MV-4-11 (cell line): ENCODE measurements at regions not wholly inside any gene's neighbourhood (a gene's known extent, or its start where the extent isn't known, plus 50 kb on each side); places are given as distances from the start of the nearest gene placed in this dataset.

Source experiments
- DNase-seq: peaks from one replicate; lab custom pipeline; 2025; lab: John Stamatoyannopoulos, UW

DNA sequence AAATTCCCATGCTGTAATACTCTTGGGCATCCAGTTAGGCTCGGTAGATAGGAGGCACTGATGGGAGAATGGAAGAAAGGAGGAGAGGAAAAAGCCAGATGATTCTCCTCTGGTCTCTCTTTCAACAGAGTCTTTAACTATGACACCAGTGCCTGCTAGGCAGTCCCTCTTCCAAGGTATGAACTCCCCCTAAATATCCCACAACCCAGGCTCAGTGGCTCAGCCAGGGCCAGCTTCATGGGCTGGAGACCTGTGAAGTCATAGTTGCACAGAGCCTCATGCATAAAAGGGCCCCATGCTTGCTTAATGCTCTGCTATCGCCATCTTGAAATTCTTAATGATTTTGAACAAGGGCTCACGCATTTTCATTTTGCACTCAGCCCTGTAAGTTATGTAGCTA lies 869.2 kb upstream of the GCFC2 start:
- no peak for DNase-seq

- no peak for DNase-seq
Measured at GRCh38 chr2:76572981-76573380, 862.3 kb upstream of the GCFC2 start.

GRCh38 chr2:76569819-76570218 lies 859.1 kb upstream of the GCFC2 start:
- no peak for DNase-seq

GRCh38 chr2:76567478-76567877 lies 856.8 kb upstream of the GCFC2 start:
- no peak for DNase-seq

- DNase-seq: no peak
Measured at GRCh38 chr2:76564734-76565133, 854.0 kb upstream of the GCFC2 start.

DNA sequence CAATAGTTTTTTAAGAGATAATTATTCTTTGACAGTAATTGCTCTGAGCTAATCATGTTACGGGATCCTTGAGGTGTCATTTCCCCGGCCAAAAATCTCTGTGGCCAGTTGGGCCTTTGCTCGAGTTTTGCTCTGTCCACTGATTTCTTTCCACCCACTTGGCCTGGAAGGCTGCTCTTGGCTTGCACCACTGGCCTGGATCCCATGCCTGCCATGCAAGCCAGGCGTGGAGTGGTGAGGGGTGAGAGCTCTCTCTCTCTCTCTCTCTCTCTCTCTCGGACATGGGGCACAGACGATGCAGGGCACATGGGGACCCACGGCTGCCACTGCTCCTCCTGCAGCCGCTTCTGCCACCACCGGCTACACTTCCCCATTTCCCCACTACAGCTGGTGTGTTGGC lies 853.0 kb upstream of the GCFC2 start:
- DNase-seq: no peak

DNA sequence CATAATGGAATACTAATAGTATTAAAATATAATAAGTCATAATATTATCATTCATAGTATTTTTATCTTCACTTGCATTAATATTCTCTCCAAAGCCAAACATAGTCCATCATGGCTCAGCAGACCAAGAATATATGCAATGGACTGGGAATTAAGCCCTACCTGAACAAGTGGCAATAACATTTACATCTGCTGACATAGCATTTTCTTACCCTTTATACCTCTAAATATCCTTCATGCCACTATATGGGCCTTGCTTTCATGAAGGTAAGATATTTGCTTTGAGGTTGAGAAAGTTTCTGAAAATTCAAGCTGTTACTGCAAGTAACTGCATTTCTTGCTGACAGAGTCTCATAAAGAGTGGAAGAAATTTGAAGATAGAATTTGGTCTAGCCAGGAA lies 847.4 kb upstream of the GCFC2 start:
- DNase-seq: no peak

DNA sequence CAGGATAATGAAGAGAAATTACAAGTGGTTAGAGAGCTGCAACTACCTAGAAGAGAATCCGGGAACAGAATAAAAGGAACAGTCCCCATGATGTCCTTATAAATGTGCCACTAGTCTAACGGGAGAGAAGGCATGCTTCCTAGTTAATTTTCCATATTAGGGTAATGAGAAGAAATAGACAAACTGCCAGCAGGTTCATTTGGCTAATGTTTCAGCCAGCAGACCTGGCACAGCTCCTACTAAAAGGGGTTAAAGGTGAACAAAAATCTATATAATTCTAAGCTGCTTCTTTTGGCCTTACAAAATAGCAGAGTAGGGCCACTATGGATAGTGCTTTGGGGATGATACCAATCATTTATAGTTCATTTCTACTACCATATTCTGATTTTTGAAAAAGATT lies 845.3 kb upstream of the GCFC2 start:
- DNase-seq: no peak

DNA sequence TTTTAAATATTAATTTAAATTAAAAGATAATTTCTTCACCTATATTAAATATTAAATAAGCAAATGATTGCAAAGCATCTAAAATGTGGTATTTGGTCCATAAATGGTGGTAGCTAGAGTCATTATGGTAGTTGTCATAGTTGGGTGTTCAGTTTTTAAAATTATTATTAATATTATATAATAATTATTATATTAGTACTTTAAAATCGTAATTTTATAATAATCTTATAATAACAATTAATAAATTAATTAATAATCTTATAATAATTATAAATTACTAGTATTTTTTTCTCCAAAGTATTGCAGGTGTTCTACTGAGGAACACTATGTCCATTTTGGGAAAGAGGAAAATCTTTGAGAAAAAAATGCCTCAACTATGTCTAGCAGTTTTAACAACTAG lies 835.5 kb upstream of the GCFC2 start:
- DNase-seq: no peak

DNA sequence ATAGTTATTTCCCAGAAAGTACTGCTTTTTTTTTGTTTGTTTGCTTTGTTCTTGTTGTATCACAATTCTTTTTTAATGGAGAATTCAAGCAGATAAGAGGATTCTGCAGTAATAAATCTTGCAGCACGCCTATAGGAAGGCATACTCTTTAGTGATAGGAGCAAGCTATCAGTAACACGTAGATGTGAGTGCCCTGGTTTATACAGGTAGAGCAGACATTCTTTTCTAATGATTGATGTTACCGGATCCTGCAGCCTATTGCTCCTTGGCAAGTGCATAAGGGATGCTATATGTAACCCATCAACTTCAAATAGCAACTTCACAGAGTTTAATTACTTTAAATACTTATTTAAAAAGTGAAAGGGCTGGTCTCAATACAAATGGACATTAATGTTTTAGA lies 834.2 kb upstream of the GCFC2 start:
- no peak for DNase-seq

DNA sequence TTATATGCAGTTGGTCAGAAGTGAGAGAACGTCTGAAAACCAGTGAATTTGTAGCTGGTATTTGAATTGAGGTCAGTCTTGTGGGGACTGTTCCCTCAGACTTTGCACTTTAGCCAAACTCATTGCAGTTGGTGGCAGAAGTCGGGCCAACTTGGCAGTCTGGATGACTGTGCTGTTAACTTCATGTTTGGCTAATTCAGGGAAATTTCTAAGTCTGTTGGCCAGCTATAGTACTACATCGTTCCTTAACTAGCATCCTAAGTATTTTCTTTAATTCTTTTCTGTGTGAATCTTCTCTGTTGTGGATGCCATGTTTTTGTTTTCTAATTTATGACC lies 806.8 kb upstream of the GCFC2 start:
- DNase-seq: no peak

GRCh38 chr2:76516861-76517573 lies 806.3 kb upstream of the GCFC2 start:
- no peak for DNase-seq

- DNase-seq: no peak
Measured at GRCh38 chr2:76512201-76512820, 801.6 kb upstream of the GCFC2 start.

DNA sequence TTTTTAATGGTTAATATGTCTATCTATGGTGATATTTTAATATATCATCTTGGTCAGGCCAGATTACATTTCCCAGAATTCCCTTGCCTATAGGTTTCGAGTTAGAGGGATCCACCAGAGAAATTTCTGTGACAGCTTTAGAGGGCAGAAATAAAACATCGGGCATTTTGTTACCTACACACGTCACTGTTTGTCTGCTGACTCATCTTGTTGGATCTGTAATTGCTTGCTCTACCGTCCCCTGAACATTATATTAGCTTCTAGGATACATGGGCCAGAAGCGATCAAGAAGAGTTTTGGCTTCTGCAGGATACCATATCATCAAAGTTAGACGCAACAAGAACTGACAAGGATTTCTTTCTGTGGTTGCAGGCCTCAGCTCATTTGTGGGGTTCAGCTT lies 795.8 kb upstream of the GCFC2 start:
- no peak for DNase-seq

- no peak for DNase-seq
Measured at GRCh38 chr2:76501641-76502040, 790.9 kb upstream of the GCFC2 start.

DNA sequence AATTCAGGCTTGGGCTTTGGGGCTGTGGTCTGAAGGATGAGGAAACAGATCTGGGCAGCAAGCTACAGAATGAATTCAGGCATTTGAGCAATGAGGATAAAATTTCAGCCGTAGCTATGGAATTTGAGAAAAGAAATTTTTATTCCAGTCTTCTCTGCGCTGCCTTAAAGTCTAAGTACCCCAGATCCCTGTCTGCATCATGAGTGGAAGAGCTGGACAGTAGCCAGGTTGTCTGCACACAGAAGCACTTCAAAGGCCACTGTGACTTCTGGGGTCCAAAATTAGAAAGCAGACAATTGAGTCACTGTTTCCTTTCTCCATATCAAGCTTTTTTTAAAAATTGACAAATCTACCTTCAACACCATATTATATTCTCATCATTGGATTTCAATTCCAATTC lies 787.6 kb upstream of the GCFC2 start:
- no peak for DNase-seq

- DNase-seq: peak; percentile 99
Measured at GRCh38 chr2:76491503-76491902, 780.8 kb upstream of the GCFC2 start.

- no peak for DNase-seq
Measured at GRCh38 chr2:76478266-76479035, 767.7 kb upstream of the GCFC2 start.

DNA sequence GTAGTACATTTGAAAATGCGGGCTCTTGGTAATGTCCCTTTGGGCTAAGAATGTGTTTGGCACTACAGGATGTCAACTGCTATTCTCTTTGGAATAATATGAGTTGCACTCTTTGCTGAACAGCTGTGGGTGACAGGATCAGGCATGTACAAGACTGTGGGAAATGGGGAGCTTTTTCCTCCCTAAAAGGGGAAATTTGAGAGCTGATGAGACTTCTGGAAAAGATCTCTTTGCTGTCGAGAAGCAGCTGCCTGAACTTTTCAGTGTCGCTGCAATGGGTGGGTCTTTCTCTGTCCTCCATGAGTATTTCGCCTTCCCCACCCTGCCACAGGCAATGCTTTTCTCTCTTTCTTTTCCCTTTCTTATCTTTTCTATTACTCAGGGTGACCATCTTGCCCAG lies 762.2 kb upstream of the GCFC2 start:
- DNase-seq: no peak

GRCh38 chr2:76469066-76469465 lies 758.4 kb upstream of the GCFC2 start:
- DNase-seq: no peak

- no peak for DNase-seq
Measured at GRCh38 chr2:76467326-76467725, 756.6 kb upstream of the GCFC2 start.

DNA sequence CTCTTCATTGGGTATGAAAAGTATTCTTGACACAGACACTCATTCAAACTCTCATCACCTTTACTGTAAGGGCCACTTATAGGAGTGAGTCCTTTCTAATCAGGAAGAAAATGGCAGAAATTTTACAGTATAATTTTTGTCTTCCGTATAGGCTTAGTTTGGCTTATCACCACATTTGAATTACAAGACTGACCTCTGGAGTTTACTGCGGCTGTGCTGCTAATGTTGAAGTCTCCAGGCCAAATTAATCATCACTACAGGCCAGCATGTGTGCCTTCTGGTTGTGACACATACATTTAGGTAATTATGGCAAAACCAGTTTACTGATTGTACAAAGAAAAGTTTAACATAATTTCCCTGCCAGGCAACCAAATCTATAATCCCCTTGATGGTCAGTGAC lies 753.6 kb upstream of the GCFC2 start:
- no peak for DNase-seq

DNA sequence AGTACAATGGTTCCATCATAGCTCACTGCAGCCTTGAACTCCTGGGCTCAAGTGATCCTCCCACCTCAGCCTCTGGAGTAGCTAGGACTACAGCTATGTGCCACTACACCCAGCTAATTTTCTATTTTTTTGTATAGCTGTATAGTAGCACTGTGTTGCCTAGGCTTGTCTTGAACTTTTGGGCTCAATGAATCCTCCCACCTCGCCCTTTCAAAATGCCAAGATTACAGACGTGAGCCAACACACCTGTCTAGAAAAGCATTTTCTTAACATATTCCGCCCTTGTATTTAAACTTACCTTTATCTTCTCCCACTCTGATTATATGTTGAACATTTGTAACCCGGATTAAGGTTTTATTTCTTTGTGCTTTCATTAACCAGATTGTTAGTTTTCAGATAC lies 750.7 kb upstream of the GCFC2 start:
- no peak for DNase-seq

GRCh38 chr2:76455910-76456309 lies 745.2 kb upstream of the GCFC2 start:
- no peak for DNase-seq
